ENCODE measurements at regions not wholly inside any gene's neighbourhood (a gene's known extent, or its start where the extent isn't known, plus 50 kb on each side); places are given as distances from the start of the nearest gene placed in this dataset.

DNA sequence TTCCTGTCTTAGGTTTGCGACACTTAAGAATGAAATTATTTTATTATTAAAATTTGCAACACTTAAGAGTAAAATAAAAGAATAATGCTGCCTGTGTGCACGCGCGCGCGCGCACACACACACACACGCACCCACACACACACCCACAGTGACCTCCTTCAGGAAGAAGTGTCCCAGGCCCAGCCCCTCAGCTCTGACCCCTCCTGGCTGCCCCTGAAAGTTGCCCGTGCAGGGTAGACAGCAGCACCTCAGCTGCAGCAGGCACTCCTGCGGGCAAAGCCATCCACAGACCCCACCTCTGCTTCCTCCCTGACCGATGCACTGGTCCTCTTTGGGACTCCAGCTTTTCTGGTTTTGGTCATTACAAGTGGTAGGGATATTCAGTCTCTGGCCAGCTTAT lies 478.2 kb downstream of the NTRK3 start:
- WGBS, 2 donors, result 81 to 83% methylated on average over 11 of the region's 11 CpGs
- Histone ChIP-seq H3K27ac (no peak overlapping the region), H3K27me3 (no peaks in the 10 kb centered on the region), H3K4me1 (peaks cover 0 to 8% (median 0%) of the 10 kb centered on the region in 9 donors), H3K4me3 (no peak overlapping the region), H3K36me3 (no peaks in the 10 kb centered on the region), H3K9me3 (no peaks in the 10 kb centered on the region)
- no peak for ATAC-seq
- DNase-seq, result no peak
- no peak for TF ChIP-seq CTCF (IDR thresholded peaks at IDR 0.05)
- intact Hi-C loops (cut with DNase I), result no loop called here

DNA sequence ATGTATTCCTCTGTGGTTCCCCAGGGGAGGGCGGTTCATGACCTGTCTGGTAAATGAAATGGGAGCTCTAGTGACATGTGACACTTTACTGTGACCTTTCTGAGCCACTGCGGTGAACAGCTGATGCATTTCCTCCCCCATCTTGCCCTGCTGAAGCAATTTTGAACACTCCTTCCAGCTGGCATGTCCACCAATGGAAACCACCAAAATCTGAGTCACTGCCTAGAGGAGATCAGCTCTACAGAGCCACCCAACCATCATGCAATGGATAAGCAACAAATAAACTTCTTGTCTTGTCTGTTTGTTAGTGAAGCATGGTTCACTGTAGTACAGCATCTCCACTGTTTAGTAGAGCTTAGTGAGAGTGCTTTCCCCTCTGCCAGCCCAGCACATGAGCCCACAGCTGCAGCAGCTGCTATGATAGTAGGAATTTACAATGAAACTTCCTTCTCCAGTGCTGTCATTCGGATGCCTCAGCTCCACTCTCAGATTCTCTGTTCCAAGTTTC lies 479.4 kb downstream of the NTRK3 start:
- no peak for TF ChIP-seq CTCF (IDR thresholded peaks at IDR 0.05)
- Histone ChIP-seq H3K4me1 (peaks cover 0 to 8% (median 0%) of the 10 kb centered on the region in 9 donors), H3K4me3 (no peak overlapping the region), H3K36me3 (no peaks in the 10 kb centered on the region), H3K27ac (no peak overlapping the region), H3K9me3 (no peaks in the 10 kb centered on the region), H3K27me3 (no peaks in the 10 kb centered on the region)
- intact Hi-C loops (cut with DNase I), result no loop called here
- WGBS, 2 donors, result 54 to 66% methylated on average over 3 of the region's 3 CpGs
- ATAC-seq (peak in 6 of 8 donors; percentile 38 to 85 (median 54)), DNase-seq (peak in 1 of 2 donors; percentile 19)

GRCh38 chr15:87767516-87767915 lies 489.0 kb downstream of the NTRK3 start:
- ATAC-seq (no peak), DNase-seq (no peak)
- Histone ChIP-seq H3K27me3 (no peaks in the 10 kb centered on the region), H3K27ac (no peak overlapping the region), H3K9me3 (peaks cover 0 to 23% (median 0%) of the 10 kb centered on the region in 11 donors), H3K36me3 (no peaks in the 10 kb centered on the region), H3K4me3 (no peak overlapping the region), H3K4me1 (peaks cover 0 to 5% (median 0%) of the 10 kb centered on the region in 9 donors)
- WGBS, 2 donors, result 89 to 93% methylated on average over 3 of the region's 3 CpGs
- TF ChIP-seq CTCF (IDR thresholded peaks at IDR 0.05), result no peak
- intact Hi-C loops (cut with DNase I), result no loop called here

GRCh38 chr15:87764461-87765240 lies 491.9 kb downstream of the NTRK3 start:
- no peak overlapping the region for H3K27ac ChIP-seq
- 62 to 67% methylated on average over 4 of the region's 4 CpGs for WGBS, 2 donors
- peaks cover 0 to 19% (median 0%) of the 10 kb centered on the region in 9 donors for H3K4me1 ChIP-seq
- no peak for TF ChIP-seq CTCF (IDR thresholded peaks at IDR 0.05)
- H3K27me3 ChIP-seq, result no peaks in the 10 kb centered on the region
- DNase-seq (no peak), ATAC-seq (no peak)
- no peak overlapping the region for H3K4me3 ChIP-seq
- H3K36me3 ChIP-seq, result no peaks in the 10 kb centered on the region
- intact Hi-C loops (cut with DNase I), result no loop called here
- peaks cover 0 to 8% (median 0%) of the 10 kb centered on the region in 11 donors for H3K9me3 ChIP-seq
